ENCODE measurements at regions not wholly inside any gene's neighbourhood (a gene's known extent, or its start where the extent isn't known, plus 50 kb on each side); places are given as distances from the start of the nearest gene placed in this dataset.

DNA sequence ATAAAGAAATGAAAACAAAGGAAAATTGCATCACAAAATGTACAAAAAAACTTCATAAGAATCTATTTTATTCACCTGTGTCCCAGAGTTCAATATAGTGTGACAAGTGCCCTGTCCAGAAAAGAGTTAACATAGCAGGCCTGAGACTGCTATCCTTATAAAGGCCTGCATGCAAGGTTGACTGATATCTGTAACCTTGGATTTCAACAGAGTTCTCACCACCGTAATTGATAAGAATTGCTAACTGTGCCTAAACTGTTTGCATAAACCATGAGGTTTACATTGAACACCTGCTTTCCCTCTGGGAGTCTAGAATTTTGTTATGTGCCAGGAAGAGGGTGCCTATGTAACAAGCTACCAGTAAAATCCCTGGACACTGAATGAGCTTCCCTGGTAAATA is 461.7 kb upstream of the DPH6 start:
- TF ChIP-seq, protein P1, sequence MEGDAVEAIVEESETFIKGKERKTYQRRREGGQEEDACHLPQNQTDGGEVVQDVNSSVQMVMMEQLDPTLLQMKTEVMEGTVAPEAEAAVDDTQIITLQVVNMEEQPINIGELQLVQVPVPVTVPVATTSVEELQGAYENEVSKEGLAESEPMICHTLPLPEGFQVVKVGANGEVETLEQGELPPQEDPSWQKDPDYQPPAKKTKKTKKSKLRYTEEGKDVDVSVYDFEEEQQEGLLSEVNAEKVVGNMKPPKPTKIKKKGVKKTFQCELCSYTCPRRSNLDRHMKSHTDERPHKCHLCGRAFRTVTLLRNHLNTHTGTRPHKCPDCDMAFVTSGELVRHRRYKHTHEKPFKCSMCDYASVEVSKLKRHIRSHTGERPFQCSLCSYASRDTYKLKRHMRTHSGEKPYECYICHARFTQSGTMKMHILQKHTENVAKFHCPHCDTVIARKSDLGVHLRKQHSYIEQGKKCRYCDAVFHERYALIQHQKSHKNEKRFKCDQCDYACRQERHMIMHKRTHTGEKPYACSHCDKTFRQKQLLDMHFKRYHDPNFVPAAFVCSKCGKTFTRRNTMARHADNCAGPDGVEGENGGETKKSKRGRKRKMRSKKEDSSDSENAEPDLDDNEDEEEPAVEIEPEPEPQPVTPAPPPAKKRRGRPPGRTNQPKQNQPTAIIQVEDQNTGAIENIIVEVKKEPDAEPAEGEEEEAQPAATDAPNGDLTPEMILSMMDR (IDR thresholded peaks at IDR 0.05), result no peak
- no peak for TF ChIP-seq POLR2AphosphoS5 (IDR thresholded peaks at IDR 0.05; ENCODE audit: insufficient read depth in 1 of 2, low read depth in 1 of 2)

Measured in vagina (tissue), 2 donors.